ENCODE measurements at regions not wholly inside any gene's neighbourhood (a gene's known extent, or its start where the extent isn't known, plus 50 kb on each side); places are given as distances from the start of the nearest gene placed in this dataset.
"Not testable (repeated sequence)": the region's sequence is repeated elsewhere in the genome, so short reads cannot be mapped to it uniquely, and the experiment has no call there.

DNA sequence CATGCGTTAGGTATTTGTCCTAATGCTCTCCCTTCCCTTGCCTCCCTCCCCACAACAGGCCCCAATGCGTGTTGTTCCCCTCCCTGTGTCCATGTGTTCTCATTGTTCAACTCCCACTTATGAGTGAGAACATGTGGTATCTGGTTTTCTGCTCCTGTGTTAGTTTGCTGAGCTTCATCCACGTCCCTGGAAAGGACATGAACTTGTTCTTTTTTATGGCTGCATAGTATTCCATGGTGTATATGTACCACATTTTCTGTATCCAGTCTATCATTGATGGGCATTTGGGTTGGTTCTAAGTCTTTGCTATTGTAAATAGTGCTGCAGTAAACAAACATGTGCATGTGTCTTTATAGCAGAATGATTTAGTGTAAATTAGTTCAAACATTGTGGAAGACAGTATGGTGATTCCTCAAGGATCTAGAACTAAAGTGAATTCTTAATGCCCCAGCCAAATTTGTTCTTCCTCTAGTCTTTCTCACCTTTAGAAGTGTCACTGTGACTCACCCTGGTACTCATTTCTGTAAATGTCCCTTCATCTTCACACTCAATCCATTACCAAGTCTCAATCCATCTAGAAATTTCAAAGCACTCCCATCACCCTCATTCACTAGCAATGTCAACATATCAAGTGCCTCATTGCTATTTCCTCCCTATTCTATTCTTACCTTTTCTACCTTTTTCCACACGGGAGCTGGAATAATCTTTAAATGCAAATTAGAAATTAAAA is 123.9 kb downstream of the MREG start:
- DNase-seq (ENCODE audit: low spot score): not testable (repeated sequence)

DNA sequence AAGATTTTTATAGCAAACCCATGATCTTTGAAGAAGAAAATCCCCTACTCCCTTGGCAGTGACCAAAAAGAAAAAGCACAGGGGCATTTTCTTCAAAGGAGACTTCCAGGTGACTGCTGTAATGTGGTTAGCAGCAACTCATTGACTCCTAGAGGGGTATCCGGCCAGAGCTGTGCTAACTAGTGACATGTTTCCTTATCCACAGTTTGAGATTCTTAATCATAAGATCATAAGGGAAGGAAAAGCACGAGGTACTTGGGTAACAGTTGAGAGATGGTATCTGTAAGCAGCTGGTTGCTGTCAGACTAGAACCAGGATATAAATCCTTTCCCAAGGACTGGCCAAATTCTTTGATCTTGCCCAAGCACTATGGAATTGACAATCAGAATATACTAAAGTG is 124.7 kb downstream of the MREG start:
- no peak for DNase-seq (ENCODE audit: low spot score)

GRCh38 chr2:215887303-215887702 is 126.0 kb downstream of the MREG start:
- no peak for DNase-seq (ENCODE audit: low spot score)

GRCh38 chr2:215886022-215886421 is 127.3 kb downstream of the MREG start:
- DNase-seq (ENCODE audit: low spot score): no peak

DNA sequence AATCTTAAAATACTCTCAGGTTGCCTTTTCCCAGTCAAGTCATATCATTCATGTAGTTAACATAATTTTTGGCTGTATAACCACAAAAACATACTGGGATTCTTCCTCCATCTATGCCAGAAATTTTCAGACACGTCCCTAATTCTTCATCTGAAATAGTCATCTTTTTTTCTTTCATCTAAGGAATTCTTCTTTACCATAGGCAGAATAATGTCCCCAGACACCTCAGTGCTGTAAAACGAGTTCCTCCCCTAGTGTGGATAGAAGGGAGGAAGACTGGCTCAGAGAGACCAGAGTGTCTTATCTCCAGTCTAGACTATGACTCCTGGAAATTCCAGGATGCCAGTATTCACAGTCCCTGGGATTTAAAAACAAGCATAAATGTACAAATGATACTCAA is 127.8 kb downstream of the MREG start:
- DNase-seq (ENCODE audit: low spot score): no peak

DNA sequence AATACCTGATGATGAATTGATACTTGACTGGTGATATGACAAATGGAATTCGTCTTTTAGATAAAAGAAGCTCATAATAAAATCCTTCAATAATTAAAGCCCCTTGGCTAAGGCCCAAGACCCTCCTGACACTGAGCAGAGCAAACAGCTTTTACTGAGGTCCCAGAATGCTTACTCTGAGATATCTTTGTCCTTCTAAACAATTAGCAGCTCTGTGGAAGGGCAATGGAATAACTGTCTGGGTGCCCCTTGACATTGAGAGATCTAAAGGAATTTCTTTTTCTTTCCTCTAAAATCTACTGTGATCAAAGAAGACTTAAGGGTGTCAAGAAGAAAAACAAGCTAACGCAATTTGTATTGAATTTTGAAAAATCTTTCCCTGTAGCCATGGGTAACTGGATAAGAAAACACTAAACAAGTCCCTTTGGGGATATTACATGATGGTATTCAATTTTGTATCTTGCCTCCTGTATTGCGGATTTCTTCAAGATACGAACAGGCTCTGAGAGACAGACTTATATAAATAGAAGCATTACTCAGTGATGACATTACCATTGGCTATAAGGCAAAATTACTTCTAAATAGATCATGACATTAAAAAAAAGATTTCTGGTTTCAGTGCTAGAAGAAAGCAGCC is 128.8 kb downstream of the MREG start:
- DNase-seq (ENCODE audit: low spot score): peak; percentile 27

DNA sequence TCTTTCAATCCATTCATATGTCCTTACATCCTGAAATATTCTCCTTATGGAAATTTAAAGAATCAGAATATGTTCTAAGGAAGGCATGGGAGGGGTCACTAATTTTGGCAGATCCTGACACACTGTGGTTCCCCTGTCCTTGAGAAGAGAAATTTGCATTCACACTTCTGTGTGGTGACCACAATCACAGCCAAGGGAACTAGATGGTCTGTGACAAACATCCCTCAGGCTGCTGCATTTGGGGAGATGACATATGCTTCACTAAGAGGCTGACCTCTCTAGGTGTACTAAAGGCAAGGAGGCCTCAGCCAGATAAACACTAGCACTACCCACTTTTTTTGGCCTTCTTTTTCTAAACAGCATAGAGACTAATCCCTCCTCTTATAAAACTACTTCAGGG is 129.6 kb downstream of the MREG start:
- DNase-seq (ENCODE audit: low spot score): no peak

- DNase-seq (ENCODE audit: low spot score): no peak
Measured at GRCh38 chr2:215882689-215883088, 130.7 kb downstream of the MREG start.

DNA sequence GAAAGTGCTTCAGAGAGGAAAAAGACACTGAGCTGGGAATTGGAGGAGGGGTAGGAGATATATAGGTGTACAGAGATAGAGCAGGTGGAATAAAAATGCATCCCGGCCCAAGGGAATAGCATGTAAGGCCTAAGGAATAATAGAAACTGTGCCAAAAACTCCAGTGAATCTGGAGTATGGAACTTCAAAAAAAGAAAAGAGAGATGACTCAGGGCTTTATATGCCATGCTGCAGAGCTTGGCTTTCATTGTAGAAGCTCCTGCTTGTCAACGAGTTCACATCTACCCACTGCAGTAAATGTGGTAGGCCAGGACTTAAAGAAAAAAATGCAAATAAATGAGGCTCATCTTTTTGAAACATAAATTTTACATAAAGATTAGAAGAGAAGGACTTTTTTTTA is 131.8 kb downstream of the MREG start:
- peak; percentile 24 for DNase-seq (ENCODE audit: low spot score)

GRCh38 chr2:215880970-215881369 is 132.4 kb downstream of the MREG start:
- DNase-seq (ENCODE audit: low spot score): no peak

- DNase-seq (ENCODE audit: low spot score): no peak
Measured at GRCh38 chr2:215879977-215880940, 133.1 kb downstream of the MREG start.

DNA sequence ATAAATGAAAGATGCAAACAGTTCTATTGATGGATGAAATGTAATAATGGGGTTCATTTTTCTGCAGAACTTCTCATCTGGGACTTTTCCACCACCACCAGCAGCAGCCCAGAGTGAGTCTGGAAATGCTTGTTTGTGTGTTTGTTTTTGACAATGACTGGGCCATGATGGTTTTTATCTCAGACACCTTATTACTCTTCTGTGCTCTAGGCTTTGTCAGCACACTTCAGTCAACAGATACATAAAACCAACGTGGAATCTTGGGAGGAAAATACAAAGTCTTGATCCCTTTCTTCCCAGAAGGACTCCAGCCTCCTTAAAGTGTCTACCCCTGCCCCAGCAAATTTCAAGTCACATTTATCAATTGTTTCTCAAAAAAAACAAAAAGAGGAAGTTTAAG is 134.0 kb downstream of the MREG start:
- DNase-seq (ENCODE audit: low spot score): no peak

DNA sequence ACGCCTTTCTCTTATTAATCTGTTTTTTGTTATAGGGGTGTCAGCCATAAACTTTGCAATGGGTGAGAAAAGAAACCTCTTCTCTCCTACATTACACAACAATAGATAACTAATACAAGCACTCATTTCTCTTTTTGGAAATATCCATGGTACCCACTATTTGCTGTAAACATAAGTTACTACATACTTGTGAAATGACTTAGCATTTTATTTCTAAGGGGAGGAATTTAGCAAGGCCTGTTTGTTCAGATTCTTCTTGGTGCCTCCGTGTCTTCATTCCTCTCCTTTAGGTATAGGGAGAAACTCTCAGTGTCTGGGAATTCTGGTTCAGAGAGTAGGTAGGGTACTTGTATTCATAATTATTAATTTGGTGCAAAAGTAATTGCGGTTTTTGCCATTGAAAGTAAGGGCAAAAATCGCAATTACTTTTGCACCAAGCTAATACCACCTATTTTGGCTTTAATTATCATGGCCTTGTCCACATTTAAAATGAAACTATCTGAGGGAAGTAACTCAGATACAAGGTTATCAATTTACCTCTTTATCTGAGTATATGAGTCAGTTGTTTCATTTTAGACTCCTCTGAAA is 134.8 kb downstream of the MREG start:
- DNase-seq (ENCODE audit: low spot score): peak; percentile 29

- no peak for DNase-seq (ENCODE audit: low spot score)
Measured at GRCh38 chr2:215876937-215877238, 136.5 kb downstream of the MREG start.

GRCh38 chr2:215876139-215876936 is 137.0 kb downstream of the MREG start:
- DNase-seq (ENCODE audit: low spot score): no peak

DNA sequence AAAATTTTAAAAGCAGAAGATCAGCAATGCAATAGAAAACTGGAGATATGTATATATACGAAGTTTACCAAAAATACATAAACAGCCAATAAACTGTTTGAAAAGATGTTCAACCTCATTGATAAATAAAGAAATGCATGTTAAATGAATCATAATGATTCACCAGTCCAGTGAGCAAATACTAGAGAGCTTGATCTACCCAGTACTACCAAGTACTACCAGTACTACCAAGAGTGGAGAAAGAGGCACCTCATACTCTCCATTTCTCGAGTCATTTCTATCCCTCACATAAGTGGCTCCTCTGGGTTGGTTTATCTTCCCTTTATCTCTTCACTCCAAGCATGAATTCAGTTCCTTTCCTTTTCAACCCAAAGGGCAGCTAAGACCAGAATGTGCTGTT is 138.9 kb downstream of the MREG start:
- DNase-seq (ENCODE audit: low spot score): no peak

DNA sequence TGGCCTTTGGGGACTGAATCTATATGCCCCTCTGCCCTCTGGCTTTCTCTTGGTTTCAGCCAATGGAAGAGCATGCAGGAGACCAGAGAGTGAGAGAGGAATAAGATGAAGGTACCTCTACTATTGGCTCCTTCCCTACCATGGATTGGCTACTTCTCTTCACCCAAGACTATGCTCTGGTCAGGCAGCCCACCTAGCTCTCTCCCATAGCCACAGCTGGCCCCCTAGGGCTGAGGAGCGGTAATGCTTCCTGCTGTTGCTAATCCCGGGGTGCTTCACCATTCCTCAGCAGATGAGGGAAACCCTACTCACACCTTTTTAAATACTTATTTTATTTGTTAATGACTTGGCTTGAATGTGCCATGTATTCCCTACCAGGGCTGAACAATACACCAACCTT is 142.4 kb downstream of the MREG start:
- DNase-seq (ENCODE audit: low spot score): no peak

- peak; percentile 69 for DNase-seq (ENCODE audit: low spot score)
Measured at GRCh38 chr2:215870088-215870490, 143.3 kb downstream of the MREG start.

DNA sequence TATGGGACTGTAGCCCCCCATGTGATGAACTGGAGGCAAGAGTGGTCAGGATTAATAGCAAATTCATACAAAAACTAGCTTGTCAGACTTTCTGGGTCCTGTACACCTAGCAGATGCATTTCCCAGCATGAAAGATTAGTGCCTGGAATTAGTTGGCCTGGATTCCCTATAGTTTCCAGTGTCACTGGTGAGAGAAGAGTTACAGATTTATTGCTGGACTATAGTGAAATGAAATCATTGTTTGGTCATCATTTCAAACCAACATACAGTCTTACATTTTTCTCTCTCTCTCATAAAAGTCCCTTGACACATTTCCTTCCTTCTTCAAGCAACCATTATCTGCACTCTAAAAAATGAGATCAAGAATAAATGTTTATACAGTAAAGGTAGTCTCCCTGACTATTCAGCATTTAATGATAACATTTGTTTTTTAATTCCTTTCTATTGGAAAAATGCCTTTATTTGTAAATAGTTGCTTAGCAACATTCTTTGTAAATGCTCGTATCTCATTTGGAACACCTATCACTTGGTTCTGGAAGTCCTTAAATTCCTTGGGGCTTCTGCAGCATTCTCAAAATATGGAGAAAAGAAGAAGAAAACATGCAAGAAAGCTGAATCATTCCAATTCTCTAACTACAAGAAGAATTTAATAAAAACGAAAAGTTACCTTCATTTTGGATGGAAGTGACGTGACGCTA is 144.4 kb downstream of the MREG start:
- DNase-seq (ENCODE audit: low spot score): no peak

DNA sequence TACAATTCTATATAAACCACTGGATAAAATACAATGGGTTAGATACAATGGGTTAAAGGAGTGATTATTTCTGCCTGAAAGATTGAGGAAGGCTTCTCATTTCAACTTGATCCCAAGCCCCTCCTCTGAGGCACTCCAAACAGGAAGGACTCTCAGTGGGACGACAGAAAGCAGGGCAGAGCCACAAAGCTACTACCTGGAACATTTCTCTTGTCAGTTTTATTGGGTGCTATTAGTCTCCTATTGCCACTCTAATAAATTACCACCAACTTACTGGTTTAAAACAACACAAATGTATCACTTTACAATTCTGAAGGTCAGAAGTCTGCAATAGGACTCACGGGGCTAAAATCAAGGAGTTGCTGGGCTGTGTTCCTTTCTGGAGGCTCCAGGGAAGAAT is 146.7 kb downstream of the MREG start:
- no peak for DNase-seq (ENCODE audit: low spot score)

- no peak for DNase-seq (ENCODE audit: low spot score)
Measured at GRCh38 chr2:215863687-215864086, 149.7 kb downstream of the MREG start.

Data from AG20443 (cell line).